Activated T-cell treated with anti-CD3 and anti-CD28 coated beads, Interleukin-2, amount 50 U/mL, for 72 hours (primary cell): ENCODE measurements at regions not wholly inside any gene's neighbourhood (a gene's known extent, or its start where the extent isn't known, plus 50 kb on each side); places are given as distances from the start of the nearest gene placed in this dataset.

Experiments used
- ATAC-seq, 2 donors: fragments of 150-1000 bp; cut with Tn5 transposase; replicated peaks in 1 of 2; 2 replicates each; pipeline ENCODE4 v1.10.0; 2021; ENCODE audit warnings: moderate library complexity in 2 of 2, mild to moderate bottlenecking in 1 of 2
- DNase-seq, 2 donors: peaks; one replicate each; pipeline ENCODE4 v3.0.0; 2021 to 2022; ENCODE audit warnings: mixed read lengths in 1 of 2
- H3K27ac Mint-ChIP-seq: one replicate; pipeline ENCODE4 v1.8.0; 2022; ENCODE audit warnings: mild to moderate bottlenecking, moderate library complexity, mixed read lengths
- H3K27me3 Mint-ChIP-seq: one replicate; pipeline ENCODE4 v1.8.0; 2022; ENCODE audit warnings: low read depth, mixed read lengths
- H3K36me3 Mint-ChIP-seq, 2 donors: one replicate each; pipeline ENCODE4 v1.8.0; 2022; ENCODE audit warnings: mixed read lengths in 2 of 2, mild to moderate bottlenecking in 1 of 2; ENCODE audit not compliant: insufficient read depth in 2 of 2
- H3K4me1 Mint-ChIP-seq: one replicate; pipeline ENCODE4 v1.8.0; 2022; ENCODE audit warnings: low read depth, mixed read lengths
- H3K4me3 Mint-ChIP-seq, 2 donors: one replicate each; pipeline ENCODE4 v1.8.0; 2022; ENCODE audit warnings: mild to moderate bottlenecking in 2 of 2, mixed read lengths in 2 of 2, moderate library complexity in 2 of 2
- H3K9me3 Mint-ChIP-seq, 2 donors: one replicate each; pipeline ENCODE4 v1.8.0; 2022; ENCODE audit warnings: mixed read lengths in 2 of 2

DNA sequence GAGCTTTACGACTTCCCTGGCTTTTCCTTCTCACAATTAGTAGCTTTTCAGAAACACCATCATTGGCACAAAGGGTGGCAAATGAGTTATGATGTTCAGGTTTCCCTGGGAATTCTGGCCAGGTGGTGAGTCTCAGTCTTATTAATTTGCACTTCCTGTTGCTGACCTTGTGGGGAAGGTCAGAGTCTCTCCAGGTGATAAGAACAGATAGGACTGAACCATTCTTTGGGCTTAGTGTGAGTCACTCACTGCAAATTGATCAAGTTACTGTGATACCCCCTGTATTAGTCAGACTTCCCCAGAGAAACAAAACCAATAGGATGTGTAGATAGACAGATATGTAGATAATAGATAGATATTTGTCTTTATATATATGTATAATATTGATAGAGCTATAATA, 53.8 kb upstream of the RANBP3L start:
- no peaks in the 10 kb centered on the region for H3K36me3 Mint-ChIP-seq
- ATAC-seq (no peak), DNase-seq (no peak)
- peaks cover 7% of the 10 kb centered on the region for H3K4me1 Mint-ChIP-seq
- no peak overlapping the region for H3K27ac Mint-ChIP-seq
- peaks cover 16% of the 10 kb centered on the region for H3K27me3 Mint-ChIP-seq
- no peak overlapping the region for H3K4me3 Mint-ChIP-seq
- H3K9me3 Mint-ChIP-seq, result no peaks in the 10 kb centered on the region

DNA sequence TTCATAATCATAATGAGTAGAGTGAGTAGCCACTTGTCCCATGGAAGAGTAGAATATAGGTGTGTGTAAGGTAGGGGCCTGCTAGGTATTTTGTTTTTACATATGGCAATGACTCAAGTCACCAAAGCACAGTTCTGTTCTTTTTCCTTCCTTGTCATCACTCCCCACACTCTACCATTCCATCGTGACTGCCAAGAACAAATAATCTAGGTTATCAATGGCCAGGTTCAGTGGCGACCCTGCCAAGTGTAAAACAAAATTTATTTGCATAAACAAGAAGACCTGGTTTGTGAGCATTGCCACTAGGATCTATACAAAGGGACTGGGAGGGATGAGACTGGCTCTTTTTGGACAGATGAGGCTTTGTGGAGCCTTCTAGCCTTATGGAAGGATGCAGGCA, 55.2 kb upstream of the RANBP3L start:
- Mint-ChIP-seq H3K27ac (no peak overlapping the region), H3K27me3 (peaks cover 10% of the 10 kb centered on the region), H3K36me3 (no peaks in the 10 kb centered on the region), H3K4me3 (no peak overlapping the region), H3K9me3 (no peaks in the 10 kb centered on the region), H3K4me1 (peaks cover 10% of the 10 kb centered on the region)
- ATAC-seq, result no peak
- DNase-seq, result no peak

DNA sequence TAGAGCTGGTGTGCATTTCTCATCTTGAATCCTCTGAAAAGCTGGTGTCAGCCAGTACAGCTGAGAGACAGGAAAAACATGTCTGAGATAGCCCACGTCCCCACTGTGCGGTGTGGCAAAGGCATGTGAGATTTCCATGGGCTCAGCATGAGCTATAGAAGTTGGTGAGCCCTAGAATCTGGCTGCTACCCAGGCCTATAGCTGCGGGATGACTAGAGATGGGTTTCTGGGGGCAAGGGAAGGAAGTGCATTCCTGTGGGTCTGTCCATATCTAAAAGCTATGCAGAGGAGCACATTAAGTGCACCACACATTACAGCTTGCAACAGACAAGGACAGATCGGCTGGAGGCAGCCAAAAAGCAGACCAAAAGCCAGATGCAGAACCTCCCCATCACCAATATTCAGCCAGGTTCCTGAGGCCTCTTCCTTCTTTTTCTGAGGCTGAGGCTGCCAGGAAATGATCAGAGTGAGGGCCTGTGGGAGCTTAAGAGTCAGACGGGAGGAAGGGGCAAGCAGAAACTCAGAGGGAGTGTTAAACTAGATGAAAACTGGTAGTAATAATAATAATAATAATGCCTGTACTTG, 55.8 kb upstream of the RANBP3L start:
- no peak overlapping the region for H3K27ac Mint-ChIP-seq
- H3K4me1 Mint-ChIP-seq, result peaks cover 10% of the 10 kb centered on the region
- H3K9me3 Mint-ChIP-seq, result no peaks in the 10 kb centered on the region
- DNase-seq, result no peak
- peaks cover 8% of the 10 kb centered on the region for H3K27me3 Mint-ChIP-seq
- ATAC-seq, result no peak
- H3K36me3 Mint-ChIP-seq, result no peaks in the 10 kb centered on the region
- no peak overlapping the region for H3K4me3 Mint-ChIP-seq

DNA sequence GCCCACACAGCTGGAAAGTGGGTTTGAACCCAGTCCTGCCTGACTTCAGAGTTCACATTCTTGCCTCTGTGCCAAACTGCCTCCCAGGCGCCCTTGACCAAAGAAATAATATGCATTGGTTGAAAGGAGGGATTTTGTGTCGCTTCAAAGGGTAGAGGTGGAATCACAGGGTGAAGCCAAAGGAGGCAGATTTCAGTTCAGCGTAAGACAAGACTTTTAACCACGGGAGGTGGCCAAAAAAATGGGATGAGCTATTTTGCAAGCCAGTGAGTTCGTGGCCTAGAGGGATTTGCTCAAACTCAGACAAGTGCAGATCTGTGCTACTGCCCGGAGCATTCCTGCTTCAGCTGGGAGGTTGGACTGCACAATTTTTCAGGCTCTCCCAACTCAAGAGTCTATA, 57.6 kb upstream of the RANBP3L start:
- Mint-ChIP-seq H3K27me3 (peaks cover under 1% of the 10 kb centered on the region), H3K36me3 (no peaks in the 10 kb centered on the region), H3K9me3 (no peaks in the 10 kb centered on the region), H3K4me3 (no peak overlapping the region), H3K27ac (no peak overlapping the region), H3K4me1 (peaks cover 10% of the 10 kb centered on the region)
- DNase-seq, result no peak
- ATAC-seq, result no peak

DNA sequence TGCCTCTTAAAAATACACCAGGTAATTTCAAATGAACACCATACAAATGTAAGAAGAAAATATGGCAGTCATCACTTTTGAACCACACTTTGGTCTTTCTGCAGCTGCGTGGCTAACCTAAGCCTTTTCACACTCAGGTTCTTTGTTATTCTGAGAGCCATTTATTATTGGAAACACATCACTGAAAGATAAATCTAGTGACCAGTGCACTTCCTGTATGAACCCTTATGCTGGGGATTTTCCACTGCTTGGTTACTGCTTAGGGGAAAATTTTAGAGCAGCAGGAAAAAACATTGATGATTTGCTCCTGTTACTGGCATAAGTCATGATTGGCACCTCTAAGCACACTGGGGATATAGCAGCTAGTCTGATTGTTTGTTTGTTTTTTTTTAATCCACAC, 58.6 kb upstream of the RANBP3L start:
- ATAC-seq, result peak in 1 of 2 donors; percentile 59
- Mint-ChIP-seq H3K27me3 (no peaks in the 10 kb centered on the region), H3K9me3 (no peaks in the 10 kb centered on the region), H3K27ac (no peak overlapping the region), H3K4me3 (no peak overlapping the region), H3K36me3 (no peaks in the 10 kb centered on the region), H3K4me1 (peaks cover 10% of the 10 kb centered on the region)
- DNase-seq, result no peak

DNA sequence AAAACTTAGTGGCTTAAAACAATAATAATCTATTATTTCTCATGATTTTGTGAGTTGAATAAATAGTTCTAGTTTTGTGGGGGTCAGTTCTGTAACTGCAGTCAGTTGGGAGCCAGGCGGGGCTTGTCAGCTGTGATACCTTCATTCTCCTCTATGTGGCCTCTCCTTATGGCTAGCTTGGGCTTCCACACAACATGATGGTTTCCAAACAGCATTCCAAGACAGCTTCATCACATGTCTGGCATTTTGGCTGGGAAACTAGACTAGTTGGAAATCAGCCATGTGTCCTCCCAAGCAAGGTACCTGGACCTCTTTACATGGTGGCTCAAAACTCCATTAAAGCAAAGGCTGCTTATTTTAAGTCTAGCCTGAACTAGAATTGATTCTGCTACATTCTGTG, 61.4 kb upstream of the RANBP3L start:
- Mint-ChIP-seq H3K27ac (no peak overlapping the region), H3K4me1 (peaks cover 10% of the 10 kb centered on the region), H3K36me3 (no peaks in the 10 kb centered on the region), H3K27me3 (no peaks in the 10 kb centered on the region), H3K4me3 (no peak overlapping the region), H3K9me3 (no peaks in the 10 kb centered on the region)
- DNase-seq (no peak), ATAC-seq (no peak)

DNA sequence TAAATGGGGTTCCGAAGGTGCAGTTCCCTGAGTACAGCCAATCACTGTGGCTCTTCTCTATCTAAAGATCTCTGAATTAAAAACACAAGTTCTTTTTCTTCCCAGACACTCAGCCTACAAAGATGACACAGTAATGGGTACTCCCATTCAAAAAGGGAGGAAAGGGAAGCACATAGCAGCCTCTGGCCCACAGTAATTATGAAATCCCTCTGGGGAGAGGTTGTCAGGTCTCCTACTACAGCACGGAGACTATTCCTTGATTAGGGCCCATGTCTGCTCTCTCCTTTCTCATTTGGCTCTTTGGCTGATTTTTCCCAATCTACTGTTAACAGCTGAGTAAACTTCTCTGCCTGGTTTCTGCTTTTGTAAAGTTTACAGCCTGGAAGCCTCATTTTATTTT, 62.0 kb upstream of the RANBP3L start:
- Mint-ChIP-seq H3K4me3 (no peak overlapping the region), H3K9me3 (no peaks in the 10 kb centered on the region), H3K27me3 (no peaks in the 10 kb centered on the region), H3K36me3 (no peaks in the 10 kb centered on the region), H3K27ac (no peak overlapping the region), H3K4me1 (peaks cover 10% of the 10 kb centered on the region)
- ATAC-seq, result no peak
- no peak for DNase-seq

DNA sequence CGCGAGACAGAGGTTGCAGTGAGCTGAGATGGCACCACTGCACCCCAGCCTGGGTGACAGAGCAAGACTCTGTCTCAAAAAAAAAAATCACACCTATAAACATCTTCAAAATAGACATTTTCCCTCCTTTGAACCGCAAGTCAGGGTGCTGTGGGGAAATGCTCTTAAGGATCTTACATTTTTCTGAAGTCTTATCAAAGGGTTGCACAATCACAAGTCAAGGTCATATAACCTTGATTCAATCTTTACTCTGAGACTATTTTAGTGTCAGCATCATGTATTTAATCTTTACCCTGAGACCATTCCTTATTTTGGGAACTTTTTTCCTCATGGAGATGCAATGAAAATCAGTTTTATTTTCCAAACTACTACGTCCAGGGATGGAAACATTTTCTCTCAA, 62.8 kb upstream of the RANBP3L start:
- Mint-ChIP-seq H3K9me3 (no peaks in the 10 kb centered on the region), H3K27me3 (no peaks in the 10 kb centered on the region), H3K36me3 (no peaks in the 10 kb centered on the region), H3K4me3 (no peak overlapping the region), H3K27ac (no peak overlapping the region), H3K4me1 (peaks cover 10% of the 10 kb centered on the region)
- DNase-seq, result no peak
- ATAC-seq, result no peak

DNA sequence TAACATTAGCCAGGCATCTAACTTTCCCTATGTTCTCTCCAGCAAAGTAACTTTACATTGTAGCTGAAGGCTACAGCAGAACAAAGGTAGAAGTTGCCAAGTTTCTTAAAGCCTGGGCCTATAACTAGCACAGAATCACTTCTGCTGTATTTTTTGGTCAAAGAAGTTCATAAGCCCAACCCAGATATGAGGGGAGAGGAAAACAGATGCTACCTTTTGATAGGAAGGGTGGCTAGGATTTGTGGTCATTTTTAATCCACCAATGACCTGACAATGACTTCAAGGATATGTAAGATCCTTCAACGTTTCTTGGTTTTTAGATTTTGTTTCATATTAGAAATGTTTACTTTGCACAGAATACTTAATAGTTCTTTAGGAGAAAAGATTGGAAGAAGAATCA, 64.2 kb upstream of the RANBP3L start:
- no peak overlapping the region for H3K27ac Mint-ChIP-seq
- no peak overlapping the region for H3K4me3 Mint-ChIP-seq
- no peak for ATAC-seq
- DNase-seq, result no peak
- no peaks in the 10 kb centered on the region for H3K36me3 Mint-ChIP-seq
- H3K9me3 Mint-ChIP-seq, result no peaks in the 10 kb centered on the region
- H3K4me1 Mint-ChIP-seq, result no peaks in the 10 kb centered on the region
- H3K27me3 Mint-ChIP-seq, result no peaks in the 10 kb centered on the region

DNA sequence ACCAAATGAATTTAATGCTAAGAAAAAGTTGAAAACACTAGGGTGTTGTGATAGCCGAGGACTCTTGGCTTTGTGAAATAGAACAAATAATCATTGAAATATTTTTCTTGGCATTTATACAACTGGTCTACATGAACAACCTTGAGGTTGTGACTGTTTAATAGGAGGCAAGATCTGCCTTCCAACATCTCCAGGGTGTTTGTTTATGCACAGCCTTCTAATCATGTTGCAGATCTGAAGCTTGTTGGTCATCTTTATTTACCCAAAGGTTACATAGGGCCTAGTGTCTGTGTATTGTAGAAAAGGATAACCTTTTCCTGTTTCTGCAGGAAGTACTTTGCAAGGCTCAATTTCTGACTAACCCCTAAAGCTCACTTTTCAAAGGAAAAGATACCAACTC, 65.2 kb upstream of the RANBP3L start:
- H3K9me3 Mint-ChIP-seq, result no peaks in the 10 kb centered on the region

DNA sequence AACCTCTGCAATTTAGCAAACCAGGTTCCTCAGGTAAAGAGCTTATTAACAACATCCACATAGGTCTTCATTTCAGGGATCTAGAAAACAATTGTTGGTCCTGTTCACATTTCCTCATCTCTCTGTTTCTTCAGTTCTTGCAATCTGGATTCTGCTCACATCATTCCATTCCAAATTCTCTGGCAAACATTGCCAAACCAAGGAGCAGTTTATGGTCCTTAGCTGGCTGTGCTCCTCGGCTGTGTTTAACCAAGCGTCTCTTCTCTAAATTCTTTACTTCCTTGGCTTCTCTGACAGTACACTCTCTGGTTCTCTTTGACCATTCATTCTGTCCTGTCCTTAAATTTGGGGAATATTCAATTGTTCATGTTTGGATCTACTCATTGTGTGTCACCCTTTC, 65.8 kb upstream of the RANBP3L start:
- ATAC-seq (no peak), DNase-seq (no peak)
- H3K27ac Mint-ChIP-seq, result no peak overlapping the region
- no peak overlapping the region for H3K4me3 Mint-ChIP-seq
- no peaks in the 10 kb centered on the region for H3K27me3 Mint-ChIP-seq
- H3K36me3 Mint-ChIP-seq, result no peaks in the 10 kb centered on the region
- no peaks in the 10 kb centered on the region for H3K9me3 Mint-ChIP-seq
- no peaks in the 10 kb centered on the region for H3K4me1 Mint-ChIP-seq

More for the DNA sequence above, 65.2 kb upstream of the RANBP3L start:
- ATAC-seq (no peak), DNase-seq (no peak)
- Mint-ChIP-seq H3K4me3 (no peak overlapping the region), H3K27ac (no peak overlapping the region), H3K27me3 (no peaks in the 10 kb centered on the region), H3K4me1 (no peaks in the 10 kb centered on the region), H3K36me3 (no peaks in the 10 kb centered on the region)

DNA sequence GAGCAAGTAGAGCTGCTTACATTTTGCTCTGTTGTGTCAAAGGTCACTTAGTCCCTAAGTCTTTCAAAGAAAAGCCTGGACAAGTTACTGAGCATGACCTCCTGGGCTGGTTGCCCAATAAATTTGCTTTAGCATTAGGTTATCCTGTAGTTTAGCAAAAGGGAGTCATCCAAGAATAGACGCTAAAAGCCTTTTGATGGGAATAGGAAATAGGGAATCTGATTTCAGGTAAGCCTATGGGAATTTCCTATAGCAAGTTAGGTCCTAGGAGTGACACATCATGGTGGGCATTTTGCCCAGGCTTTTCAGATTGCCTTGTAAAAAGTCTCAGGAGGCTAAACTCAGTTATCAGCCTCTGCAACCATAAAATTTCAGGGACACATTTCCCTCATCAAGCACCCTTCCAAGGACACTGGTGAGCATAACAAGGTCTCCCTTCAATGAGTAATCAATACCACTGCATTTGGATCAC, 67.6 kb upstream of the RANBP3L start:
- H3K9me3 Mint-ChIP-seq, result no peaks in the 10 kb centered on the region
- no peak for DNase-seq
- no peak overlapping the region for H3K4me3 Mint-ChIP-seq
- H3K4me1 Mint-ChIP-seq, result no peaks in the 10 kb centered on the region
- no peak overlapping the region for H3K27ac Mint-ChIP-seq
- H3K36me3 Mint-ChIP-seq, result no peaks in the 10 kb centered on the region
- no peaks in the 10 kb centered on the region for H3K27me3 Mint-ChIP-seq
- ATAC-seq, result no peak

DNA sequence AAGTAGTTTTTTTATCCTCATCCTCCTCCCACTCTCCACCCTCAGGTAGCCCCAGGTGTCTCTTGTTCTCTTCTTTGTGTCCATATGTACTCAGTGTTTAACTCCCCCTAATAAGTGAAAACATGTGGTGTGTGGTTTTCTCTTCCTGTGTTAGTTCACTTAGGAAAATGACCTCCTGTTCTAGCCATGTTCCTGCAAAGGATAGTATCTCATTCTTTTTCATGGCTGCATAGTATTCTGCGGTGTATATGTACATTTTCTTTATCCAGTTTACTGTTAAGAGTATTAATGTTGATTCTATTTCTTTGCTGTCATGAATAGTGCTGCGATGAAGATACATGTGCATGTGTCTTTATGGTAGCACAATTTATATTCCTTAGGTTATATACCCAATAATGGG, 68.4 kb upstream of the RANBP3L start:
- Mint-ChIP-seq H3K4me1 (no peaks in the 10 kb centered on the region), H3K27me3 (no peaks in the 10 kb centered on the region), H3K27ac (no peak overlapping the region), H3K4me3 (no peak overlapping the region), H3K36me3 (no peaks in the 10 kb centered on the region), H3K9me3 (no peaks in the 10 kb centered on the region)
- DNase-seq (no peak), ATAC-seq (no peak)

DNA sequence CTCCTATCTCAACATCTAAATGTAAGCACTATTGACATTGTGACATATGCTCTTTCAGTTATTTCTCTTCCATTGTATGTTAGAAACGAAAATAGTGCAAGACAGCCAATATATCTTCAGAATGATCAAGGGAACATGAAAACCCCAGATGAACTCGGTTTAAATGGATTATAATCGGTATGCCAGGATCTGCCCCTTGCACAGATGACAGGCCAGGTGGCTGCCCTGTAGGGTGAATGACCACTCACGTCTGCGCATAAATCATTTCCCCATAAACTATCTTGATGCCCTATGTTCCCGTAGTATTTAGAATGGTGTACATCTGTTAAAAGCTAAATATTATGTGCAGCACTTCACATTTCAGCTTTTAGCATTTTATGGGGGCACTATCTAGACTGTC, 69.7 kb upstream of the RANBP3L start:
- H3K9me3 Mint-ChIP-seq, result no peaks in the 10 kb centered on the region
- H3K4me3 Mint-ChIP-seq, result no peak overlapping the region
- ATAC-seq (no peak), DNase-seq (no peak)
- H3K36me3 Mint-ChIP-seq, result no peaks in the 10 kb centered on the region
- H3K27ac Mint-ChIP-seq, result no peak overlapping the region
- no peaks in the 10 kb centered on the region for H3K27me3 Mint-ChIP-seq
- H3K4me1 Mint-ChIP-seq, result no peaks in the 10 kb centered on the region
